ENCODE measurements at regions not wholly inside any gene's neighbourhood (a gene's known extent, or its start where the extent isn't known, plus 50 kb on each side); places are given as distances from the start of the nearest gene placed in this dataset.

DNA sequence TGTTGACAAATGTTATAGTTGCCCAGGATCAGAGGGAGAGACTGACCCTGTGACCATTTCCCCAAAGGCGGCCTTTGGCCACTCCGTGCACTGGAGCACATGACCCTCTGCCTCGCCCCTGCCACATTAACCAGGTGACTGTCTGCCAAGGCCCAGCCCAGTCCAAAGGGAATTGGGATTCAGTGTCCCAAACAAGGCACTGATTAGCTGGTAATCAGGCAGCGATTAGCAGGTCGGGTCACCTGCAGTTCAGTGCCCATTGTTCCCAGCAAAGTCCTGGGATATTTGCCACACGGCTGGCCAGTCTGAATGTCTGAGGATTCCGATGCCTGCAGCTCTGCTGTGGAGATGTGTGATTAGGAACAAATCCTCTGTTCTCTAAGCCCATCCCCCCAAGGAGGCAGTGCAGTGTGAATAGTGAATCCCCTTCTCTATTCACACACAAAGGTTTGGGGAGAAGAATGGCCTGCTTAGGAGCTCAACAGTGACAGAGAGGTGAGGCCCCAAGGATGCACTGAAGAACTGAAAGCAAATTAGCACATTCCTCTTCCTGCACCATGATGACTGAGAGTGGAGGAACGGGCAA, 123.1 kb upstream of the MAF start:
- DNase-seq, result no peak

DNA sequence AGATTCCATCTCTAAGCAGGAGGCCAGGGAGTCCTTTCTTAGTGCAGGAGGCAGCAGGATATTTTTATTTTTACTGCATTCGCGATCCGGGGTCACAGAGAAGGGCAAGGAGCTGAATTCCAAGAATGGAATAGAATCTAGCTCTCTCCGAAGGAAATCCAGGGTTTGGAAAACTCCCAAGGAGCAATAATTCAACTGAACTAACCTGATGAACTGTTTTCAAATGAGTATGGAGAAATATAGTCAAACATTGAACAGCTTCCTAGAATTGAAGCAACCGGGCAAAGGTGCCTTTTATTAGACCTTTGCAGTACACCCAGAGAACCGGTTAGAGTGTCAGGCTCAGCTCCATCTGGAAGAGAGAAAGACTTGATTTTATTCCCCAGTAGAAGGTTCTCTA, 120.7 kb upstream of the MAF start:
- DNase-seq, result no peak

DNA sequence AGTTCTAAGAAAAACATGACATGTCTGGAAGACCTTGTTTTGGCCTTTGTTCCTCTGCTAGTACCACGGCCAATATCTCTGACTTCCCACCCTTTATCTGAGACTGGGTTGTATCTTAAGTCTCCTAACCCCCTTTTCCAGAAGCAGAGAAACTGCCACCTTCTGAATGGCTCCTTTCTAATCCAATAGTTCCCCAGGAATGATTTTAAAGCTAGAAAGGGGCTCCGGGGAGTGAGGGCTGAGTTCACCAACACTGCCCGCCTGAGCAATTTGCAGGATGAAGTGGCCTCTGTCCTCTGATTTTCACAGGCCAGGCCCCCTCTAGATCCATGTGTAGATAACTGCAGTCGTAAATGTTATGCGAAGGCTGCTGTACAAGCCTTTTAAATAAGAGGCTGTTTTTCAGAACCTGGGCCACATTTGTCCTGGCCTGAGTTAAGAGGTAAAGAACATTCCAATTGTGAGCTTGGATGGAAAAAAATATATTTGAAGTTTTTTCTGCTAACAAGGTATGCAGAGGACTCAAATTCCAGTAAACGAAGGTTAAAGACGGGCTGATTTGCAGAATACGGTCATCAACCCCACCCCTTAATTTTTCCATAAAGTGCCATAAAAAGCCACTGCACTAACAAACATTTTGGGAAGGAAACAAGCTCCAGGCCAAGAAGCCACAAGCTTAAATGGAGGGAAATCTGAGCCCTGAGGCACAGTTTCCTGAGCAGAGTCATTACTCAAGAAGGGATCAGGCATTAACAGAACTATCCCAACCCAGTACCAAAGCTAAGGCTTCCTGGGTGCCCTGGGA, 117.0 kb upstream of the MAF start:
- no peak for DNase-seq

DNA sequence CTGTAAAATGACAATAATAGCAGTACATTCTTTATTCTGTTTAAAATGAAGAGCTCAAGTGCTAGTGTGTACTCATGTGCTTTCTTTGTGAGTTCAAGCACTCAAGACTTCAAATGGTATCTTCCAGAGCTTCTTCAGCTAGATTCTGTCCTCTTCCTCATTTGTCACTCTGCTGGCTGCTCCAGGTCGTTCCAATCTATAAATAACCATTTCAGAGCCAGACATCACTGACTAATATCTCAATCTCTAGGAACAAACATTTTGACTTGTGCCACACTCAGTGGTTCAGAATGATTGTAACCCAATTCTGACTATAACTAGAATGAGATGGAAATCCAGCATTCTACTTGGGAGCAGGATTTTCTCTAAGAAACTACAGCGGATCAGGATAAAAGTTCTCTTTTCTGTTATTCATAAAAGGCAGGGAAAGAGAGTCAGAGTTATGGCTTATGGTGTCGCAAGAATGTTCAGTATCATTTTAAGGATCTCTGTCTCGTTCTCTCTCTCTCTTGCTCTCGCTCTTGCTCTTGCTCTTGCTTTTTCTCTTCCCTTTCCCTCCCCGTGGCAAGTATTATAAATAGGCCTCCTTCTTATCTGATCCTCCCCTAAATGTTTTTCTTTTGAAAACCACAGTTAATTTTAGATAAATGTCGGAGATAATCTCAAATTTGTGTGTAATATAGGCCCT, 116.3 kb upstream of the MAF start:
- no peak for DNase-seq

DNA sequence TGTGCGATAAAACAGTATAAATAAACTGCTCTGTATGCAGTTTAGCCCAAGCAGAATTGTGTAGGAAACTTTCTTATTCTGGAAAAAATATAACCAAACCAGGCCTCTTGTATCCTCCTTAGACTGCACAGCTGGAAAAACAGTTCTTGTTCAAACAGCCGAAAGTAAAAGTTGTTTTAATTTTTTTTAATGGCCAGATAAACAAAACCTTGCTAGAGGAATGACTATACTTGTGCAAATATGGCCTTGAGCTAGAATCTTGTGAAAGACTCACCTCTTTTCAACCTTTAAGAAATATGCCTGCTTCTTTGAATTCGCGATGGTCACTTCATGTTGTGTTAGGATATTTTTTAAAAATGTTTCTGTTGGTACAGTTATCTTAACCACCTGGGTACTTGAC, 114.5 kb upstream of the MAF start:
- DNase-seq, result no peak

DNA sequence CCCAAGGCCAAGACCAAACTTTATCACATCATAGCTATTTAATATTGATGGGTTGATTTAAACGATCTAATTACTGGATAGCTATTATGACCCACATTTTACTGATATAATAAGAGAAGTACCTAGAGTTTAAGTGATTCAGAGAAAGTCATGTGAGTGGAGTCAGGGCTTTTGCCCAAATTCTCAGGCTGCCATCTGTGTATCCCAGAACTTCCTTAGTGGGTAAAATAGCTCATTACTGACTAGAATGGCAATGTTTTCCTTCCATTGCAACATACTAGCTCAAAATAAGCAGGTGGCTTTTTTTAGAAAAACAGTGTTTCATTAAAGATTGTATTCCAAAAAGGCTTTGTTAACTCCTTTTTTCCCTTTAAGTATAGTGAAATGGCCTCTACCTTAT, 113.9 kb upstream of the MAF start:
- no peak for DNase-seq

DNA sequence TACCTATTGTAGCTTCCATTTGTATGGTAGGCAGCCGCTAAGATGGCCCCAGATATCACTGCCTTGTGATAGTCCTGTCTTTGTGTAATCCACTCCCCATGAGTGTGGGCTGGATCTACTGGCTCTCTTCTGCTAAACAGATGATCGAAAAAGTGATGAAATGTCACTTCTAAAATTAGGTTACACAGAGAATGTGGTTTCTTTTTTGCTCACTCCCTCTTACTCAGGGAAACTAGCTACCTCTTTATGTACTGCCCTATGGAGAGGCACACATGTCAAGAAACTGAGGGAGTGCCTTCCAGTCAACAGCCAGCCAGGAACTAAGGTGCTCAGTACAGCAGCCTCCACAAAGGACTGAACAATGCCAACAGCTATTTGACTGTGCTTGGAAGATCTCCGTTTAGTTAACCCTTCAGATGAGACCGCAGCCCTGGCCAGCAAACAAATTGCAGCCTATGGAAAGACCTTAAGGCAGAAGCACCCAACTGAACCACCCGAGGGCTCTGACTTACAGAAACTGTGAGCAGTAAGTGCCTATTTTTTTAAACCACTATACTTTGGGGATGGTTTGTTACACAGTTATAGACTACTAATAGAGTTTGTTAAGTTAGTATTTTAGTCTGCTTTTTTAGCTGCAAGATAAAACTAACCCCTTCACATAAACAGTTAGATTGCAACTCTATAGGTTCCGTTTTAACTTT, 113.2 kb upstream of the MAF start:
- no peak for DNase-seq

DNA sequence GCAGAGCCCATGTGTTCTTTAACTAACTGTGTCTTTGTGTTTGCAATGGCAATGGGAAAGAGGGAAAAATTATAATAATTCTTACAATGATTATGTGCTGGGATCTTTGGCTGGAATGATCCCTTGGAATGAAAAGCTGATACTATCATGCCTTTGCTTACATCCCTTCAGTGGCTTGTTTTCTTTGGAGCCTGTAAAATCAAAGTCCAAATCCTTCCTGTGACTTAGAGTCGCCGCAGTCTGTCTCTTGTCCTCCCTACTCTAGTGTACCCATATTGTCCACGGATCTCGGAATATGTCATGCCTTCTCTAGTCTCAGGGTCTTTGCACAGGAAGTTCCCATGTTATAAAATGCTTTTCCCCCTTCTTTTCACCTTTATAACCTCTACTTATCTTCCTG, 111.7 kb upstream of the MAF start:
- no peak for DNase-seq

DNA sequence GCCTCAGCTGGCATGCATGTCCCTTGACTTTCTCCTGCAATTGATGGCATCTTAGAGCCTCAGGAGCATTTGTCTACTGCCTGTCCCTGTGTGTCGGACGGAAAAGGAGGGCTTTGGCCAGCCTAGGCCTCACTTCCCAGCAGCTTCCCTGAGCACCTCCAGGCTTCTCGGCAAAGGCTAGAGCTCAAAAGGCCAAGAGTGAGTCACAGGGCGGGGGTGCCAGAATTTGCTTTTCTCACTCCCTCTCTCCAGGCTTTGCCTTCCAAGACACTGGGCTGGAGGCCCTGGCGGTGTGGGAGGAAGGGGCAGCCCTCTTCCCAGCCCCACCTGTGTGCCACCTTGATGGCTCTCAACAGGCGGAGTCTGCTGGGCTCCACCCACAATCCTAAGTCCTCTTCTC, 107.3 kb upstream of the MAF start:
- no peak for DNase-seq

DNA sequence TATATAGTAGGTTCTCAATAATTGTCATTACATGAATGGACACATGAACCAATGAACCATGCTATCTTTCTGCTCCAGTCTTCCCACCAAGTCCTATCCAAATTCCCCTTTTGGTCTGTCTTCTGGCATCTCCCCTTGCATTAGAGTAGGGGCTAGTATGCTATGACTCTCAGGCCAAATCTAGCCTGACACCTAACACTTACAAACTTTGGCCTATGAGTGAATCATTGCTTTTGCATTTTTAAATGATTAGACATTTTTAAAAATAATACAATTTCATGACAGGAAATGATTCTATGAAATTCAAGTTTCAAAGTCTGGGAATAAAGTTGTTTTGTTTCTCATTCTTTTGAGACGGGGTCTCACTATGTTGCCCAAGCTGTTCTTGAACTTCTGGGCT, 102.5 kb upstream of the MAF start:
- DNase-seq, result no peak

DNA sequence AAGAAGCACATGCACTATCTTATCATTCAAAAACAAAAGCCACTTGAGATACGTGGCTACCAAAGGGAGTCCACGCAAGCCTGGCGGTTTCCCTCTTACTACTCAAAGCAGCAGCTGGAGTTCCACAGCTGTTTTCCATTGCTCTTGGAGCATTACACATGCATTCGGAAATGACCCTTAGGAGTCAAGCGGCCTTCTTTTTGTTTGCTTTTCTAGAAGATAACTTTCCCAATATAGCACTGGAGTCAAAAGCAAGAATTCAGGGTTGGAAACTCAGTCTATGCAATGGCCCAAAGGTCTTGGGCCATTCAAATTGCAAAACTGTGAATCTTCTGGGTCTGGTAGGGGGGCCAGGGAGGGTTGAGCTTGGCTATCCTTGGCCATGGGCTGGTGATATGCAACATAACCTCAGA, 97.8 kb upstream of the MAF start:
- DNase-seq, result no peak

DNA sequence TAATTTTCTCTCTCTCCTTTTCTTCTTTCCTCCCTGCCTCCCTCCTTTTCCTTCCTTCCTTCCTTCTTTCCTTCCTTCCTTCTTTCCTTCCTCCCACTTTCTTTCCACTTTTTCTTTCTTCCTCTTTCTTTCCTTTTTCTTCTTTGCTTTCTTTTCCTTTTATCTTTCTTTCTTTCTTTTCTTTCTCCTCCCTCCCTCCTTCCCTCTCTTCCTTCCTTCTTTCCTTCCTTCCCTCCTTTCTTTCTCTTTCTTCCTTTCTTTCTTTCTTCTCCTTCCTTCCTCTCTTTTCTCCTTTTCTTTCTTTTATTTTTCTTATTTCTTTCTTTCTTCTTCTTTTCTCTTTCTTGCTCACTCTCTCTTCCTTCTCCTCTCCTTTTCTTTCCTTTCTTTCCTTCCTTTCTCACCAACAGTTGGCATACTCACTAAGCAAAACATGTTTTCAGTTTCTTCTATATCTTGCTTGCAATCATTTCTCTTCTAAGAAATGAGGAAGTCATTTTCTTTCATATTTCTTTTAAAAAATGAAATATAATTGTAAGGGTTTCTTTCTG, 97.1 kb upstream of the MAF start:
- DNase-seq, result no peak

DNA sequence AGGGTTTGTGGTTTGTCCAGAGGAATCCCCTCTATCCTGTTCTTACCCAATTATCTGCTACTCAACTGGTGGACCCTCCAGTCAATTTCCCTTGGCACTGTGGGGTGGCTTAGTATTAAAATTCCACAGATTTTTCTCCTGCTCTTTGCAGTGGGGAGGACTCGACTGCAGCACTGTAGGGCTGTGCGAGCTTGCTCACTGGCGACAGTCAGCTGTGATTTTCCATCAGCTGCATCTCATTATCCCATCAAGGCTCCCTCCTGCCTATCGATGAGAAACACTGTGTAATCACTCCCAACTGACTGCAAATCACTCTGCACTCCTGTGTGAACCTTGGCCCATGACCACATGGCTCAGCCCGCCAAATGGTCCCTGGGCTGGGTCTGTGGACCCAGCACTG, 90.5 kb upstream of the MAF start:
- no peak for DNase-seq

DNA sequence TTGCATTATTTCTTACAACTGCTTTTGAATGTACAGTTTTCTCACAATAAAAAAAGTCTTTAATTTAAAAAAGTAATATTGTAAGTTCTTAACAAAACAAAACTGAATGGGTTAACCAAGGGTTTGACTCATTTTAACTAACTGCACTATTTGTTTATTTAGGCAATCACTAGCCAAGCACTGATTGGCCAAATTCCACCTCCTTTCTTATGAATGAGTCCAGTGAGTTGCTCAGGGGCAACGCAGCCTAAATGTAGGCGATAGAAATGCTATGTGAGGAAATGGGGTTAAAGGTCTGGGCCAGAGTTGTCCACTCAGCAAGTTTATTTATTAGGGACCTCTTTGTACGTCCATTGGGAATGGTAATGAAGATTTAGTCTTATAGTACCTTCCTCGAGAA, 89.6 kb upstream of the MAF start:
- no peak for DNase-seq

DNA sequence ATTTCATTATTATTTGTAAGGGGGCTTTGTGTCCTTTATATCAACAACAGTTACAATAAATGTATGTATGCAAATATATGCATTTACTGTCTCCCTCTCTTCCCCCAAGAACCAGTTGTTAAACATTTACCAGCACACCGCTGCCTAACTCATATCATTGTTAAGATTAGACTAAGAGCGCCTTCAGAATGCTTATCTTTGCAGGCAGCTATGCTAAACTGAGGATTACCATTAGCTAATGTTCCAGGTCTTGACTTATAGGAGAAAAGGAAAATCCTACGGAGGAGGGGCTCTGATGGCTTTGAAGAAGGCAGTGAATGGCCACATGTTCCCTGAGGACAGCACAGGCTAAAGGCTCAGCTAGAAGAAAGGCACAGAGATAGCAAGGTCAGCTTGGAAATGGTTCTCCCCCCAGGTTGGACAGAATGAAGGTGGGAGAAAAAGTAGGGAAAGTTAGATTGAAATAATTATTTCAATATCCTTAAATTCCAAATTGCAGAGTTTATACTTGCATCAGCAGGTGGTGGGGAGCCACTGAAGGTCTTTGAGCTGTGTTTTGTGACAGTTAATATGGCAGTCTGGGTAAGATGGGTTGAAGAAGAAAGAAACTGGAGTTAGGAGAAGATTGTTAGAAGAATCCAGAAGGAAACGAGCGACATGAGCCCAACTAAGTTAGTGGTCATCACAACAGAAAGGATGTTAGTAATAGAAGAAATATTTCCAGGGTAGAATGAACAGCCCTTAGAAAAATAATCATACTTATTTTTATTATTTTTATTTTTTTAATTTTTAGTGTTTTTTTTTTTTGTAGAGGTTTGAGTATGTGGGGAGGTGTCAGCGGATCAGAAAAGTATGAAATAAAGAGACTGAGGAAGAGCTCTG, 87.0 kb upstream of the MAF start:
- DNase-seq, result no peak

DNA sequence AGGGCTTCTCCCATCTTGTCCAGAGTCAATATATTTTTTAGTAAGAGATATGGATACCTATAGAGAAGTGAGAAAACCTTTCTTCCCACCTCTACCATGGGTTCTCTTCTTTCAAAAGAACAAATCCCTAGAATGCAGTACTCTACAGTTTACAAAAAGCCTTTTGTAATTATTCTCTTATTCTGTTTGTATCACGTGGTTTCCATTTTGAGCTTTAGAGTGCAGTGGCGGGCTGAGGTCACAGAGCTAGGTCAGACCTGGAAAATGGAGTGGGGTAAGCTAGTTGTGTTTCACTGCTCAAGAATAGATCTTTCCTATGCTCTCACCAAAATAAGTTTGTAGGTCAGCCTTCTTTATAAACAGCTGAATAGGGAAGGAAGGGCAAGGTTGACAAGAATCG, 85.3 kb upstream of the MAF start:
- no peak for DNase-seq

DNA sequence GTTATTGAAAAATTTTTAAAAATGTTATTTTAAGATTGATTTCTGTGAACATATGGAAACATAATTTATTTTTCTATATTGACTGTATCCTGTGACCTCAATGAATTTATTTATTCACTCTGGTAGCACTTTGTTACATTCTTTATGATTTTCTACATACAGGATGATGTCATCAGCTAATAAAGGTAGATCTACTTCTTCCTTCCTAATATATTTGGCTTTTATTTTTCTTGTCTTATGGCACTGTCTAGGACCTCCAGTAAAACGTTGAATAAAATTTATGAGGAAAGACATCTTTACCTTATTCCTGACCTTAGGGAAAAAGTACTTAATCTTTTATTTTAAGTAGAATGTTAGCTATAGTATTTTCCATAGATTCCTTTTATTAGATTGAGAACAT, 78.8 kb upstream of the MAF start:
- DNase-seq, result no peak

DNA sequence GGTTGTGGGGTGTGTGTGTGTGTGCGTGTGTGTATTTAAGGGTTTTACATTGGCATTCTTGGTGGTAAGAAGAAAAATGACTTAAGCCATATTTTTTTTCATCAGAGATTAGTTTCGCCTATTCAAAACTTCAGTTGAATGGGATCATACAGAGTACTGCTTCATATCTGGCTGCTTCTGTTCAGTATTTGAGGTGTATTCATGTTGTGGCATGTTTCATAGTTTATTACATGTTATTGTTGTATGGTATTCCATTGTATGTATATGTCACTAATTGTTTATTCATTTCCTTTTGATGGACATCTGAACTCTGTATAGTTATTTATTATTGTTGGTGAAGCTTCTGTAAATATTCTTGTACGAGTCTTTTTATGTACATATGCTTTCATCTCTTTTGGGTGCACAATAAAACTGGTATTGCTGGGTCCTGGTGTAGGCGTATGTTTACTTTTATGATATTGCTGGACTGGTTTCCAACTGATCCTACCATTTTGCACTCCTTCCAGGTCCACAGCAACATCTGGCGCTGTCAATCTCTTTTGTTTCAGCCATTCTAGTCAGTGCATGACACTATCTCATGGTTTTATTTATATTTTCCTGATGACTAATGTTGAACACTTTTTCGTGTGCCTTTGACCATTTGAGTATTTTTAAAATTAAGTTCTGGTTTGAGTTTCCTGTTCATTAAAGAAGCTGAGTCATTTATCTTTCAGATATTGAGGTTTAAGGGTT, 77.4 kb upstream of the MAF start:
- no peak for DNase-seq

DNA sequence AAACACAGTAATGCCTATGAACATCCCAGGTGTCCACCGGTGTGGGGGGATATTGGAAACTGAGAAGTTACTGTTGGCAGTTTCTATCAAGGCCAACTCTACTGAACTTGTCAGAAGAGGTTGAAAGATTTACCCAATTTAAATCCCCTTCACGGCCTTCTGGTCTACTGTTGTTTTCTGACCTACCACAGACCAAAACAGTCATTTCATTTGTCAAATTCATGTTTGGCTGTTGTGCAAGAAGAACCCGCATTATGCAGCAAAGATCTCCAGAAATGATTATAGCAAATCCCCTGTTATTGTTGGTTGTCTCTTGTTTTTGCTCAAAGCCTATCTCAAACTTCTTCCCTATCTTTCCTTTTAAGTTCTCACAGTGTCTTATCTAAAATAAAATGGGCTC, 73.1 kb upstream of the MAF start:
- DNase-seq, result no peak

DNA sequence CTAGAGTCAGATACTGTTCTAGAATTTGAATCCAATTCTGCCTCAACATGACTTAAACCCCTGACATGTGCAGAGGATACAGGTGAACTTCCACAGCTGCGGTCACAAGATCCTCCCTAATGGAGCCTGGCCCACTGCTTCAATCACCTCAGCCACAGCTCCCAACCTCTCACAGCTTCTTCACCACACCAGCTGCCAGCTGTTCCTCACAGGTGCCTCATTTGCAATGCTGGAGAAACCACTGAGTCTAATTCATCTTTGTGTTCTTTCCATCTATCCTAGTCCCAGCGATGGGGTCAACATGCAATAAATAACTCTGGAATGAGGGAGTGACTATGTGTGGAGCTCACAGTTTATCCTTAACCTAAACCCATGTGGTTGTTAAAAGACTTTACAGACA, 72.0 kb upstream of the MAF start:
- DNase-seq, result no peak

DNA sequence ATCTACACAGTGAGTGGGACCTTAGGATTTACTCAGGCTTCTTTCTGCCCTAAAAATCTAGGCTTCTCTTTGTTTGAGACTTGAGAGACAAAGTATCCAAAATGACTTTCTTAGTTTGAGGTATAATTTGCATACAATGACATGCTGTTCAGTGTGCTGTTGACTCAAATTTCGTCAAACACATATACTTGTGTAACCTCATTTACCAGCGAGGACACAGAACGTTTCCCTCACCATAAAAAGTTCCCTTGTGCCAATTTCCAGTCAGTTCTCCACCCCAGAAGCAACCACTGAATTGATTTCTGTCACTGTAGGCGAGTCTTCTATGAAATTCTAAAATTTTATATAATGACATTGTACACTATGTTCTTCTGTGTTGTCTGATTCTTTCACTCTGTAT, 68.0 kb upstream of the MAF start:
- no peak for DNase-seq

DNA sequence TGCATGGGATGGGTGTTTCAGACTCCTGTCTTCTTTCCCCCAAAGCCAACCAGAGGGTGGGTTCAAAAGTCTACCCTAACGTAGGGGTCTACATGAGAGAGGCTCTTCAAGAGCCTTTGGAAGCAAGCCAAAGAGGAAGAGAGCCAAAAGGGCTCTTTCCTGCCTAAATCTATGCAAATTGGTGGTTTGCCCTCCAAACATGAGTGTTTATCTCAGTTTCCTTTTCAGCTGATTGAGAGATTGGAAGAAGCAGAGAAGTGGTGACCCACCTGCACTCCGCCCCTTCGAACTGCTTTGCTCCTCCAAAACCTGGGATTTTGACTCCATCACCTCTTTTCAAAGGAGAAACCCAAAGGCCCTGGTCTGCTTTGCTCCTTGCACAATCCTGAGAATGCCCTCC, 65.4 kb upstream of the MAF start:
- no peak for DNase-seq
